HG02763 (cell line): ENCODE measurements at regions not wholly inside any gene's neighbourhood (a gene's known extent, or its start where the extent isn't known, plus 50 kb on each side); places are given as distances from the start of the nearest gene placed in this dataset.
A peak's percentile ranks its signal among the peaks of the same experiment; 100 is the strongest.

Experiments used
- ATAC-seq: cut with Tn5 transposase; IDR thresholded peaks from one replicate; pipeline ENCODE4 v1.9.1; 2021; ENCODE audit warnings: mild to moderate bottlenecking, moderate library complexity; ENCODE audit not compliant: unreplicated experiment

DNA sequence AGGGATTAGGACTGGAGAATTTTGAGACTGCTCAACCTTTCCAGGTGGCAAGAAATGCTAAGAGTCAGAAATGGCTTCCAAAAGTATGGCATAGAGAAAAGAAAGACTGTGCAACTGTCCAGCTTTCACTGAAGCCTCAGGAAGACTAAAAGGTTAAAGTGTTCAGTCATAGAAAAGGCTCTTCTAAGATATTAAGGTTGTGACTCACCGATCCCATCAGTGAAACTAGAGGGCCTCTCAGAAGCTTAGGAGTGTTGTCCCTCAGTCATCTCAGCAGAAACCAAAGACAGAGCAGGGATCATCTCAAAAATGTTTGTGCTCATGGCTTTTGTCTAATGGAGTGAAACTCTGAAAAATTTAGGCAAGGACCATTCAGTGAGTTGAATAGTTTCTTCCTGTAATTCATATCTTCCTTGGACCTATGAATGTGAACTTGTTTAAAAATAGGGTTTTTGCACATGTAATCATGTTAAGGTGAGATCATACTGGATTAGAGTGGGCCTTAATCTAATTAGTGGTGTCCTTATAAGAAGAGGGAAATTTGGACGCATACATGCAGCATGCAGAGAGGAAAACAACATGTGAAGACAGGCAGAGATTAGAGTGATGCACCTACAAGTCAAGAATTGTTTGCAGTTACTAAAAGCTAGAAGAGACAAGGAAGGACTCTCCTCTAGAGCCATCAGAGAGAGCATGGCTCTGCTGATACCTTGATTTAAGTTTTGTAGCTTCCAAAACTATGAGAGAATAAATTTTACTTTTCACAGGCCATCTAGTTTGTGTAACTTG is 71.3 kb downstream of the RPE65 start:
- ATAC-seq, result no peak

DNA sequence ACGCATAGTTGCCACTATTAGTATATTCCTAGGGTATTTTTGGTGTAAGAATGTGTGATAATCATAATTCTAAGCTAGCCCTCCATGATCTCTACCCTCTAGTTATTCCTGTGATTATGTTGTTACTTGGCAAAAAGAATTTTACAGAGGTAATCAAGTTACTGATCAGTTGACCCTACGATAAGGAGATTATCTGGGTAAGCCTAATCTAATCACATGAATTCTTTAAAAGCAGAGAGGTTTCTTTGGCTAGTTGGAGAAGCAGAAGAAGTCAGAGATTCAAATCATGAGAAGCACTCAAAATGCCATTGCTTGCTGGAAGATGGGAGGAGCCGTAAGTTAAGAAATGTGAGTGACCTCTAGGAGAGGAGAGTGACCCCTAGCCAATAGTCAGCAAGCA is 72.7 kb downstream of the RPE65 start:
- ATAC-seq, result no peak

DNA sequence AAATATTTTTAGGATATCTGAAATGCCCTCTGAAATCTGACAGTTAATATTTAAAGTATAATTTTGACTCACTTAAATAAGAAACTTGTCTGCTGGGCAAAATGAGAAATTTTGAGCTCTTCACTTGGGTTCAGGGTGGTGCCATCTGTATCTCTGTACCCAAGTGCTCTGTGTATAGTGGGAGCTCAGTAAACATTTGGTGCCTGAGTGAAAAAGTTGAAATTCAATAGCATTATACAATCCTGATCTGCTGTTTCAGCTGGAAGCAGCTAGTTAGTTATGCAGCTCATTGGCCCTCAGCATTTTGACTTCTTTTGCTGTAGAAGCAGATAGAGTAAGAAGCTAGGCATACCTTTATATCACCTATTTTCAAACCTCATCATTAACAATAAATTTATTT is 73.3 kb downstream of the RPE65 start:
- ATAC-seq, result no peak

DNA sequence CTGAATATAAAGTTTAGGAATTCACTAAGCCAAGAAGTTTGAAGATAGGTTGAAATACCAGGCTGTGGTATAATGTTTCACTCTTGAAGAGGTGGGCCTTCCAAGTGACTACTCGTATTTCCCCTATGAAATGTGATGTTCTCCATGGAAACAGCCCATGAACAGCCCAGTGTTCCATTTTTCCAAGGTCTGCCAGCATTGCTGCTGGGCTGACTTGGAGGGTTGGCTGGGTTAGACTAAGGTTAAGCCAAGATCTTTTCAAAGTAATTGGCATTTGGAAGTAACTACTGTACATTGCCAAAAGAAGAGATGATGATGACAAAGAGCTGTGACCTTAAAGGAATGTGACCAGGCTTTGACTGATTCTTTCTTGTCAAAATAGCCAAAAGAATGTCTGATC is 73.8 kb downstream of the RPE65 start:
- ATAC-seq, result no peak

DNA sequence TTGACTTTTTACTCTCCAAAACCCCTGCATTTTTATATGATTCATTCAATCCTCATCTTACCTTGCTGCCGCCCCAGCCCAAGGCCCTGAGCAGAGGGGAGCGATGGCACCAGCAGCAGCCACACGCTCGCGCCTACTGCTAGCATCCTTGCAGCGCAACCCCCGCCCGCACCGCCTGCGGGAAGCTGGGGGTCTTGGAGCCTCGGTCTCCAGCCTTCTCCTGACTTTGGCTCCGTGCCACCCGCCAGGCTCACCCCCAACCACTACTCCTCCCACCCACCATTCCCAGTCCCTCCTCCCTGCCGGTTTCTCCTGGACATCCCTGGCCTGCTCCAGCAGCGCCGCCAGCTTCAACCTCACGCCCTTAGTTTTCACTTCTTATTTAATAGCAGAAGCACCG is 76.6 kb downstream of the RPE65 start:
- ATAC-seq, result no peak

DNA sequence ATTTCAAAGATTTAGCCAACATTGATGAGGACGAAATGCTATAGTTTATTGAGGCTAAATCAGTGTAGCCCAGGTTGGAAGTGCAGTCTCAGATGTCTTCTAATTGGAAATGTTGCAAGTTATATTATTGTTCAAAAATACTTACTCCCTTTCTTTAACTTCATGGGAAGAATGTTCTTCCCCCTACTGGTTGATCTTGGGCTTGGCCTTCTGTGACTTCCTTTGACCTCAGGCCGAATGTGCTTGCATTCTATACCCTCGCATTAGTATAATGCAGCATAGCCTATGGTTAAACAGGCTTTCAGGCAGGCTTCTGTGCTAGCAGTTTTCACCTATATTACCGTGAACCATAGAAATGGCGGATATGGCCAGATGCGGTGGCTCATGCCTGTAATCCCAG is 77.3 kb downstream of the RPE65 start:
- no peak for ATAC-seq

DNA sequence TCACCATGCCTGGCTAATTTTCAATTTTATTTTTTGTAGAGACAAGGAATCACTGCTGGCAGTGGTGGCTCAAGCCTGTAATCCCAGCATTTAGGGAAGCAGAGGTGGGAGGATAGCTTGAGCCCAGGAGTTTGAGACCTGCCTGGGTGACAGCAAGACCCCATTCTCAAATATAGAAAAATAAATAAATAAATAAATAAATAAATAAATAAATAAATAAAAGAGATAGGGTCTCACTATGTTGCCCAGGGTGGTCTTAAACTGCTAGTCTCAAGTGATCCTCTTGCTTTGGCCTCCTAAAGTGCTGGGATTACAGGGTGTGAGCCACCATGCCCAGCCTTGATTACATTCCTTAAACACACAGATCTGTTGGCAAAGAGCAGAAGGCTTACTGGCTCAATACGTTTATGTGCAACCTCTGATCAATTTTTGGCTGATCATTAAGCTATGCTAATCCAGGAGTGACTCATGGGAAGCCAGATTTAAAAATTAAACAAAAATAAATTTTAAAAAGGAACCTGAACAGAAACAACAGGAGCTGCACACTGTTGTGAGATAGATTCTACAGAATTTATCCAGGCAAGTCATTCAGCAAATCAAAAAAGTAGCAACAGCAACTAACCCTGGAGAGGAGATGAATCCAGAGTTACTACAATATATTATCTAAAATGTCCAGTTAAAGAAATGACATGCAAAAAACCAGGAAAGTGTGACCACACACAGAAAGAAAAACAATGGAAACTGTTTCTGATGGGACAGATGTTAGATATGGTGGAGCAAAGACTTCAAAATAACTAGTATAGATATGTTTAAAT is 79.4 kb downstream of the RPE65 start:
- no peak for ATAC-seq

DNA sequence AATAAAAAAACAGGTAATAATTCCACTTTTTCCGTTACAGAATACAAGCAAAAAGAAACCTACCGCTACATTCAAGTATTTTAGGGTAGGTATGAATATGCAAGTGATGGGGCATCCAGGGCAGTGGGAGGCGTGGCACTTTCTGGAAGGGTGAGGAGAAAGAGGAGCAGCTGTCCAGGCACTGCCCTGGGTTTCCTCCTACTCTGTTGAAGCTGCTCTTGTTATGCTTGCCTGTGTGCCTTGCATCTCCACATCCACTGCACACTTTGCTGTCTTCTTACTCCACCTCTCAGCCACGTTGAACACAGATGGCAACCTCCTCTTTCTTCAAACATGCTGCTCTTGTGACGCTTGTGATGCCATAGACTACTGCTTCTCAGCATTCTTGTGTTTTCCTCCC is 83.2 kb downstream of the RPE65 start:
- ATAC-seq, result no peak

DNA sequence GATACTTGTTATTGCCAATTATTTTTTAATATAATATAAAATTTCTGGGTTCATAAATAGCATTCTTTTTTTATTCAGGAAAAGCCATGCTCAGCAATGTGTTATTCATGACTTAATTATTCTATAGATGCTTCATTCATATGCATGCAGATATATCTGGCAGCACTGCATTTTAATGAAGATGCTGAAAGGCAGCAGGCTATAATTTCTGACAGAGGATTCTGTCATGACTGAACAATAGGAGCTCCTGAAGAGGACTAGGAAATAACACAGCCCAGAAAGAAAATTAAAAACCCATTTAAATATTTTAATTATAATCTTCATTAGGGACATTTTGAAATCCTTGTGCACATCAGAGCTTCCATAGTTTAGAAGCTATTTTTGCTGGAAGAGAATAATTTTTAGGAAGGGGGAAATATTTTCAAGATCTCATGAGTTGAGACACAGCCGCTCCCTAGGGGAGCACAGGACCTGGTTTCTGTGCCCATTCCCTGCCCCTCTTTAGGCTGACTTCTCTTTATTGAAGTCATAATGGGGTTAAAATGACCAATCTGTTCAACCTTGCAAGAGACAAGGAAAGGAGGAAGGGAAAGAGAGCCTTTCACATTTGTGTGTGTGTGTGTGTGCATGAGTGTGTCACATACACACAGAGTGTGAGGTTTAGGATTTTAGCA is 83.9 kb downstream of the RPE65 start:
- no peak for ATAC-seq

DNA sequence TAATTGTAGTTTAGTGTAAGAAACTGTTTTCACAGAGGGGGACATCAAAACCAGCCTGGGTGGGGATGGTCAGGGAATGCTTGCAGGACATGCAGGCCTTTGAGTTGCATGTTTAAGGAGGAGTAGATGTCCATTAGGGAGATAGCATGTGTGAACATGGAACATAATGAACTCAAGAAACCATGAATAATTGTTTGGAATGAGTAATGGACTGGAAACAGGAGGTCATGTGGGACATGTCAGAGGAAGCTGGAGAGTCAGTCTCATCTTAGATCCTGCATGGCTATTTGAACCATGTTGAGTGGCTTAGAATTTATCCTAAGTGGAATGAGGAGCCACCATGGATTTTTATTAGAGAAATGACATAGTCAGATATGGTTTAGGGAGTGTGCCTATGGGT is 86.4 kb downstream of the RPE65 start:
- ATAC-seq, result no peak

DNA sequence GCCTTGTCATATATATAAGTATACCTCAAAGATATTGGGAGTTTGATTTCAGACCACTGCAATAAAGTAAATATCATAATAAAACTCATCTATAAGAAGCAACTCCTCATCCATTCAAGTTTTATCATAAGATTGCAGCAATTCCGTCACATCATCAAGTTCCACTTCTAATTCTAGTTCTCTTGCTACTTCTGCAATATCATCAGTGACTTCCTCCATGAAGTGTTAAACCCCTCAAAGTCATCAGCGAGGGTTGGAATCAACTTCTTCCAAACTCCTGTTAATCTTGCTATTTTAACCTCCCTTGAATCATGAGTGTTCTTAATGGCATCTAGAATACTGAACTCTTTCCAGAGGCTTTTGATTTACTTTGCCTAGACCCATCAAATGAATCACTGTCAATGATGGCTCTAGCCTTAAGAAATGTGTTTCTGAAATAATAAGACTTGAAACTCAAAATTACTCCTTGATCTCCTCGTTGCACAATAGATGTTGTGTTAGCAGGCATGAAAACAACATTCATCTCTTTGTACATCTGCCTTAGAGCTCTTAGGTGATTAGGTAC is 88.3 kb downstream of the RPE65 start:
- ATAC-seq, result no peak

DNA sequence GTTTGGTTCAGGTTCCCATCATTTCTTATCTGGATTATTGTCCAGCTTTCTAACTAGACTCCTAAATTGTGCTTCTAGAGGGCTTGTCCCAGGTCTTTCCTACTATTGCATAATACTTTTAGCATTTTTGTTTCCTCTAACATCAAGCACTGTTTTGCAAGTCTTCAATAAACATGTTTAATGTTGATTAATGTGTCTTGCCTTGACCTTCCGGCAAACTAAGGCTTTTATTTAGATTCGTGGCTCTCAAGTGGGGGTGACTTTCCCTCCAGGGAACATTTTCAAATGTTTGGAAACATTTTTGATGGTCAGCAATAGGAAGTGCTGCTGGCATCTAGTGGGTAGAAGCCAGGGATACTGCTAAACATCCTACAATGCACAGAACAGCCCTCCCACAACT is 90.7 kb downstream of the RPE65 start:
- no peak for ATAC-seq

DNA sequence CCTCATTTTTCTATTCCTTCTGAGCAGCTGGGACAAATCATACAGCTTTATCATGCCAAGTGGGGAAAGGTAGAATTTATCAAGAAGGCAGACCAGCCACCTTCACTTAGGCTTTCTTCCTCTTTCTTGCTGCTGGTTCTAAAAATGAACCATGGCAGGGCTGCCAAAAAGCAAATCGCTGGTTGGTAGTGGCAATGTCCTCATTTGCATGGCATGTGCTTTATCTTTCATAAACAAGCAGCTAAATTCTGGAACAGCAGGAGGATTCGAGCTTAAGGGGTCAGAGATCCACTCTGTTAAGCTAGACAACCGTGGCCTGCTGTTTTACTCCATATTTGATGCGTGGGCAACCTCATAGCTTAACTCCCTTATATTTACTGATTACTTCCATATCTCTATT is 91.3 kb downstream of the RPE65 start:
- ATAC-seq, result no peak

DNA sequence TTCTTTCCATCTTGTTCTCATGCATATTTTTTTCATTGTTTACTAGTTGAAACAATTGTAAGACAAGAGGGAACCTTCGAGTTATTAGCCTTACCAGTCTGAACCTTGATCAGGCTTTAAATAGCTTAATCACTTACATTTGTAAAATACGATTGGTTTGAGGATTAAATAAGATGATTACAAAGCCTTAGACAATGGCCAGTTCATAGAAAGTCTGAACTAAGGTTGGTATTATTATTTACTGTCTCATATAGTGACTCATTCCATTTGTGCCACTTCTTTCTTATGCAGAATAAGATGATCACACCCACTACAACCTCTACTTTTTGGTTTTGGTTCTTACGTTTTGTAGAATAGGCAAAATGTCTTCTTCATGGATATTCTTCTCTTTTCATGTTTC is 94.1 kb downstream of the RPE65 start:
- no peak for ATAC-seq

DNA sequence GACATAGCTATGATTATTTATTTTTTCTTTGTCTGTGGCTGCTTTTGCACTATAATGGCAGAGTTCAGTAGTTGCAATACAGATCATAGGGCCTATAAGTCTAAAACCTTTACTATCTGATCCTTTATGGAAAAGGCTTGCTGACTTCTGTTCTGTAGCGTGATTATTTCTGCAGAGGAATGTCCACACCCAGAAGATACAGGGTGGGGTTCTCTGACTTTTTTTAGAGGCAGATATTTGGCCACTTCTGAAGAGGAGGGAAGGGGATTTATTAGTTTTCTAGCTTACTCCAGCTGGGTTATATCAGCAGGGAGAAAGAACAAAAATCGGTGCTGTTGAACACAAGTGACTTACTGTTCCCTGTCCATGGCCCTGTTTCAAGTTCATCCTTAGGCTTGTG is 97.6 kb downstream of the RPE65 start:
- no peak for ATAC-seq

DNA sequence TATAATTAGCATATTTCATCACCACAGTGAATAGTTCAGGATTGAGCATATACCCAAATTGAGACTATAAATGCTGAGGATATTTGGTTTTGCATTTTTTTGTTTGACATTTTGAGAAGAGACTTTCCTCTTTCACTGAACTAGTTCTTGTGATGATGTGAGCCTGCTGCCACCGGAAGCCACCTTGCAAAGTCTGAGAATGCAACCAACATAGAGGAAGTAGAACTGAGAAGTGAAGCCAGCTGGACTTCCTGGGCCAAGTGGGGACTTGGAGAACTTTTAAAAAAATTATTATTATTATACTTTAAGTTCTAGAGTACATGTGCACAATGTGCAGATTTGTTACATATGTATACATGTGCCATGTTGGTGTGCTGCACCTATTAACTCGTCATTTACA is 102.3 kb downstream of the RPE65 start:
- peak; percentile 83 for ATAC-seq

DNA sequence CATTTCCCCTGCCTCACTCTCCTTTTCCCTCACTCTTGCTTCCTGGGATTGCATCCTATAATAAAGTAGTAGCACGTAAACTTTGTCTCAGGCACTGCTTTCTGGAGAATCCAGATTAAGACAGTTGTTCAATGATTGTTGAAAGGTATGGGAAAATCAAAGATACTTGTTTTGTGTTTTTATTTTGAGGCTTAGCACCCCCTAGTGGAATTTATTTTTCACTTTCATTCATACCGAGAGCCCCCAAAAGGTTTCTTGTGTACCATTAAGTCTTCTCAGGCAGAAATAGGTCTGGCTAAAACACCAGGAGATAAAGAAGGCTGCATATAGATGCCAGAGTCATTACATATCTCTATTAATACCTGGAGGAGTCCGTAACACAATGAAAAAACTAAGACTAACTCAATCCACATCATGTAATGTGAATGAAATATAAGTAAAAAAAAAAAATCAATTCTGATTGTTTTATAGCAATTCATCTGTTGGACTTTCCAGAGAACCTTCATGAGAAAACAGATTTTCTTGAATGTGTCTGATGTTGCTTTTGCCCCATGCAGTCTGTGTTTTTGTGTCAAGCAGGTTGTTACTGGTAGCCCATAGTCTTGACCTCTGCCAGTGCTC is 103.5 kb downstream of the RPE65 start:
- no peak for ATAC-seq

DNA sequence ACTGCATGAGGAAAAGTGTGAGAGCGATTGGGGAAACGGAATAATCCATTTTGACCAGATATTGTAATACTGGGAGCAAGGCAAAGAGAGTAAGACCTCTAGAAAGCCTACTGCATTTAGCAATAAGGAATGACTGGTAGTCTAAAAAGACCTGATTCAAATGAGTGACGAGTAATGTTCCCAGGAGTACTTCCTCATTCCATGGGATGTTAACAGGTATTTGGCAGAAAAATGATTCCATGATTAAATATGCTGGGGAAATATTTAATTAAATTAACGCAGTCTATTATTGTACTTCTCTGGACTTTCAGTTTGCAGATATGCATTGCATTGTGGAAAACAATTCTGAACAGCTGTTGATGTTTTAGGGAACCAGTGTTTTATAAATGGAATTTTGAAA is 105.5 kb downstream of the RPE65 start:
- ATAC-seq, result no peak

DNA sequence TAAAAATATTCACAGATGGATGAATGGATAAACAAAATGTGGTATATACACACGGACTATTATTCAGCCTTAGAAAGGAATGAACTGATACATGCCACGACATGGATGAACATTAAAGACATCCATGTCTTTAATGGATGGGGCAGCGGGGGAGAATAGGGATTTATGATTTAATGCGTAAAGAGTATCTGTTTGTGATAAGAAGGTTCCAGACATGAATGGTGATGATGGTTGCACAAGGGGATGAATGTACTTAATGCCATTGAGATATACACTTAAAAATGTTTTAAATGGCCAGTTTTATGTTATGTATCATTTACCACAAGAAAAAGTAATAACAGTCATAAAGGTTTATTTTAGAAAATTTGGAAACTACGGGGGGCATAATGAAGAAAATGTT is 108.6 kb upstream of the WLS start:
- no peak for ATAC-seq

DNA sequence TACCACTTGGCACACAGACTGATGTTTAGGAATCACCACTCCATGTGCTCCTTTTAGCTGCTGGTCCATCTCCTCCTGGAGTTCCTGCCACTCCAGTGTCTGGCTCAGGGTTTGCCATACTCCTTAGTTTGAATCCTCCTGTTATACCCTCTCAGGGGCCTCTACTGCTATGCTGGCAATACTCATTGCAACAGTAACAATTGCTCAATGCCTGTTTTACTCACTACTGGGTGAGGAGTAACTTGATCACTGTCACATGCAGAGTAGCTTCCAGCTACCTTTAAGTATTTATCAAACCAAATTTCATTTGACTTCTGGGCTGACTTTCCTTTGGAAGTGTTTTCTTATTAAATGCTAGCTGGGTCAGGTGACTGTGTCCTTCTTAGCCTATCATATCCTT is 107.2 kb upstream of the WLS start:
- no peak for ATAC-seq

DNA sequence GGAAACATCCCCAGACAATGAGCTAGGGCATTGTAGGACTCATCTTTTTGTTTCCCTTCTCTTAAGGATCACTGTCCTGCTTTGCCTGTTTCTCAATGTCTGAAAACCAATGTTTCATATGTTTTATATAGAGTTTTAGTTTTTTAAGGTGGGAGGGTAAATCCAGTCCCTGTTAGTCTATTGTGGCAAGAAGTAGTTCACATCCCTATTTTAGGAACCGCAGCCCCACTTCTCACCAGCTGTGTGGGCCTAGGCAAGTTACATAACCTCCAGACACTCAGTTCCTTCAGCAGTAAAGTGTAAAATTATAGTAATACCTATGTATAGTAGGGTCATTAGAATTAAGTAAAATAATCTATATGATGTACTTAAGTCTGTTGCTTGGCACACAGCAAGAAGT is 105.8 kb upstream of the WLS start:
- no peak for ATAC-seq
